HG02798 (cell line): ENCODE measurements at regions not wholly inside any gene's neighbourhood (a gene's known extent, or its start where the extent isn't known, plus 50 kb on each side); places are given as distances from the start of the nearest gene placed in this dataset.
"Not testable (repeated sequence)": the region's sequence is repeated elsewhere in the genome, so short reads cannot be mapped to it uniquely, and the experiment has no call there.

Source experiments
- ATAC-seq: cut with Tn5 transposase; IDR thresholded peaks from one replicate; pipeline ENCODE4 v1.9.1; 2021; ENCODE audit warnings: mild to moderate bottlenecking; ENCODE audit not compliant: unreplicated experiment, poor library complexity

DNA sequence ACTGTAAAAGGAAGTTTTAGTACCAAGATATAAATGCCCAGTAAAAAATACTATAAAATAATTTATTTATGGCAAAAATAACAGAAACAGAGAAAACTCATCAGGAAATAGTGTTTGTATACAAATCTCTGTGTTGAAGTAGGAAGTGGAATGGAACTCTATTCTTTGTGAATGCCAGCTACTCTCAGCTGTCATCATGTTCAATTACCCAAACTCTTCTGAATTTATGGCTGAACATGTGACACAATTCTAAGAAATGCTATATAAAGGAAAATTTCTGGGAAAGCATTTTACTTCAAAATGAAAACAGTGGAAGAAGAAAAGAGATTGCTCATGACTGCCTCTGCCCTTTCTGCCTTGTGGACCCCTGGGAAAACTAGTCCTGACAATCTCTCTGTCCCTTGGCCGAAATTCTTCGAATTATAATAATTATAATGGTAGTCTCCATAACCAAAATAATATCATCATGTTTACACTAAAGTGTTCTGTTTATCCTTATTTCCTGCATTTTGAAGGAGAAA lies 522.3 kb upstream of the ST8SIA4 start:
- ATAC-seq, result no peak

DNA sequence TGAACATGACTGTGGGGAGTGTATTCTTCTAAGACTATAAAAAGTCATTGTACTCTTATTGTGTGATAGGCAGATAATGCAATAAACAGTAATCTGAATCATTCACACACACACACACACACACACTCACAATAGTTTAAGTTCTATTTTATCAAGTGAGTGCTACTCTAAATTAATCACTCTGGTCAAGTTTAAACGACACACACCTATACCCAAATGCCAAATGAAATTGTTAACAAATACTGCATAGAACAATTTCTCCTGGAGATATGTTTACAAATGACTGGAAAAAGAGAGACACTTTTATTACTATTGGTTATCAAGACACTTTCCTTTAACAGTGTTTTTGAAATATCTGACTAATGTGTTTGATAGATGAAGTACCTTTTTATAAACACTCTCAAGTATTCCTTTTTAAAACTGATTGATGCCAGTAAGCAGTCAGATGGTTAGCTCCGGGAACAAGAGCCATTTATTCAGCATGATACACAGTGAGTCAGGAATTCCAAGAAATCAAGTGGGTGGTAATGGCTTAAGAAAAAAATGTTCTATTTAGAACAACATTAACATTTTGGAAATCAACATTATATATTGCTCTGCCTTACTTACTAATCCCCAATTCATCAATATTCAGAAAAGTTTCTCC lies 521.6 kb upstream of the ST8SIA4 start:
- no peak for ATAC-seq

DNA sequence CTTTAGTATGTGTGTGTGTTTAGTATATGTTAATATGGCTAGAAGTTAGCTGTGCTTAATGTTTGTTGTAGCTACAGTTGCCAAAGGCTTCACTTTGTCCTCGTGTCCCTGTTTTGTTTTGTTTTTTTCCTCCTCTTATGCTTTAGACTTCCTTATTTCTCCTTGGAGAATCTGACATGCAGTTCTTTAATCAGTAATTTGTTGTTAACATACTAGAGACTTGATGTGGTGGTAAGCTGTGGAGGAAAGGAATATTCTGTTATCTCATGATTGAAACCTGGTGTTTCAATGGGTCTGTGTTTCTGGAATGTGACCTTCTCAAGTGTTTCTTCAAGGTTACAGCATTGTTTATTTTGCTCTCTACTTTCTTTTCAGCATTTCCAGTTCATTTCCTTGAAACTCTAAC lies 515.6 kb upstream of the ST8SIA4 start:
- no peak for ATAC-seq

DNA sequence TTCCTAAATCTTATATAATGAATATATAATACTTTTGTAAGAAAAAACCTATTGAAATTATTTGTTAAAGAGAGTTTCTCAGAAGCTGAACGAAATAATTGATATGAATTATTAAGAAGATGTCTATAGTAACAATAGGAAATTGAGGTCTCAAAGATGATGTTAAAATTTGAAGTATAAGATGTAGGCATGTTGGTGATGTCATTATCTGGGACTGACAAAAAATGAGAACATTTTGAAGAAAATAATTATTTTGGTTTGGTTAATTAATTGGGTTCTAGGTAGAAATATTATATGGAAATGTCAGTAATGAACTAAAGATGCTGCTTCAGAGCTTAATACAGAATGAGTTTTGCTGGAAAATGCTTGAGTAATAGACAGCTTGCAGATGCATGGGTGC lies 501.4 kb upstream of the ST8SIA4 start:
- ATAC-seq, result no peak

GRCh38 chr5:101393795-101394450 lies 490.8 kb upstream of the ST8SIA4 start:
- ATAC-seq, result no peak

DNA sequence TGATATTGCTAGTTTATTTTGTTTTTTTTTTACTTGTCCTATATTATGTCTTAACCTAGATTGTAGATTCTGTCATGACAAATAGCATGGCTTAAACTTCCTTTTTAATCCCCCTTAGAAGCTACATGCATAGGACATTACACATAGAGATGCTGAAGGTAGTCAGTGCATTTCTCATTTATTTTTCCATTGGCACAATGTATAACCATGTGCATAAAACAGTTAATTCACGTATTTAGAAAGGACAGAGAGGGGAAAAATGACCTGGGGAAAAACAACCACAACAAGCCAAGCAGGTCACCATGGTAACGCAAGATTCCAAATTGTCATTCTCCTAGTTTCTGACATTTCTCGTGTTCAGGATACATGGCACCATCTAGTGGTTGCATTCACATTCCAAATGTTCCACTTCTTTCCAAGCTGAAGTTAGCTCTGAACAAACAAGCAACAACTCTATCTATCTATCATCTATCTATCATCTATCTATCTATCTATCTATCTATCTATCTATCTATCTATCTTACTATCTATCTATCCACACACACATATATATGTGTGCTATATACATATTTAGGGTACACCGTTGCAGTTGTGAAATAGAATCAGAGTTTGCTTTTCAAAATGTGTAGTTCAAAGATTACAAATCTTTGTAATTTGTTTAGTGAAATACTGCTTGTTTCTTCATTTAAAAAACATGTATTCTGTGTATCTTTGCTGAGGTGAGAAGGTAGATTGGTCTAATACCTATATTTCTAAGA lies 487.2 kb upstream of the ST8SIA4 start:
- ATAC-seq, result peak; percentile 73

DNA sequence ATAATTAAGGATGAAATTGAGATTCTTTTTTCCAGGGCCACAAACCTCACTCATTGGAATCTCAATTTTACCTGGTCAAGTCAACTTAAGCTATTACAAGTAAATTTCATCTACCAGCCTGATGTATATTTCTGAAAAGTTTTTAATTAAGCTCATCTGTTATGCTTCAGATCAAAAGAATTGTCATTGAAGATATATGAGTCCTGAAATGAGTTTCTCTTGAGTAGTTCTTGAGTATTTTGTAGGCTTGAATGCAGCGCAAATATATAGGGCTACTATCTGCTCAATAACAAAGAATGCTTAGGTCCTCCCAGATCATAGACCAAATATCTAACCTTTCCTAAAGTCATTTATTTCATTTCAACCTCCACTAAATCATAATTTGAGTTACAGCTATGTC lies 482.2 kb upstream of the ST8SIA4 start:
- ATAC-seq, result no peak

DNA sequence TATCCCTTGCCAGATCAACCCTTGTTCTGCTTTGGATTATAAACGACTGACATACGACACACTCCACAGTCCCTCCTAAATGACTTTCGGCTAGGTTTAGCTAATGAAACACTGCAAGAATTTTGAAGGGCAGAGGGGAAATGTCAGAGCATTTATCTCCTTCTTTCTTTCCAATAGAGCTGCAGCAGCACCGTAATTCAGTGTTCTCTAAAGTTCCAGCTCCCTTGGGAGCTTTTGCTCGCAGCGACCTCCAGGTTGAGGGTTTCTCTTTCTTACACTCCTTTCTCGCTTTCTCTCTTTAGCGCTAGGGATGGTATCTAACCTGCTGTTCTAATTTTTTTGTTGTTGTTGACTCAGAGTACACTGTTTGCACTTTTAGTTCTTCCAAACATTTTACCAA lies 467.1 kb upstream of the ST8SIA4 start:
- no peak for ATAC-seq

GRCh38 chr5:101364469-101364868 lies 461.4 kb upstream of the ST8SIA4 start:
- no peak for ATAC-seq

- no peak for ATAC-seq
These were observed 459.0 kb upstream of the ST8SIA4 start for GRCh38 chr5:101362067-101362466.

GRCh38 chr5:101346906-101347305 lies 443.8 kb upstream of the ST8SIA4 start:
- no peak for ATAC-seq

- ATAC-seq, result no peak
These were observed 443.4 kb upstream of the ST8SIA4 start for GRCh38 chr5:101346447-101346846.

DNA sequence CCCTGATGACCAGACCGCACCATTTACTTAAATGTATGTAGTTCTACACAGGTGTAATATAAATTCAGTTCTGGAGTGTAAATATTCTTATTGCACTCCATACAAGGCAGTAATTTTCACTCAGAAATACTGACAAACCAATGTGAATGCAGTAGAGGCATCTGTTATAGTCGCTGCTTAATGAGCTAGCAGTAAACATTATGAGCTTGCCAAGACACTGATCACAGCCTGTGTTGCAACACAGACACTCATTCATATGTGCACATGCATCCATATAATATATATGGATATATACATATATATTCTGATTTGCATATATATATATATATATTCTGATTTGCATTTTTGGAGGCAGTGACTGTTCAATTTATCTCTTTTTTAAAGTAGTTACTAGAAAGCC lies 435.1 kb upstream of the ST8SIA4 start:
- ATAC-seq, result no peak

- ATAC-seq, result no peak
These were observed 424.7 kb upstream of the ST8SIA4 start for GRCh38 chr5:101327816-101328215.

DNA sequence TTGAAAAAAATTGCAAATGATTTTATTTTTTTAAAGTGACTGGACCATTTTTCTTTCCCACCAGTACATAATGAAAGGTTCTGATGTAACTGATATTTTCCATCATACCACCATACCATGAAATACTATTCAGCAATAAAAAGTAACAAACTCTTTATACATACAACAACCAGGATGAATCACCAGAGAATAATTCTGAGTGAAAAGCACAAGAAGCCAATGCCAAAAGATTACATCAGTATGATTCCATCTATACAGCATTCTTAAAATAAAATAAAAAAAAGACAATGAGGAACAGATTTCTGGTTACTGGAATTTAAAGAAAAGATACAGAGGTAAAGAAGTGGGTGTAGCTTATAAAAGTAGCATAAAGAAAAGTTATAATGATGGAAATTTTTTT lies 423.7 kb upstream of the ST8SIA4 start:
- ATAC-seq, result no peak

- ATAC-seq, result not testable (repeated sequence)
These were observed 413.3 kb upstream of the ST8SIA4 start for GRCh38 chr5:101316401-101316800.

DNA sequence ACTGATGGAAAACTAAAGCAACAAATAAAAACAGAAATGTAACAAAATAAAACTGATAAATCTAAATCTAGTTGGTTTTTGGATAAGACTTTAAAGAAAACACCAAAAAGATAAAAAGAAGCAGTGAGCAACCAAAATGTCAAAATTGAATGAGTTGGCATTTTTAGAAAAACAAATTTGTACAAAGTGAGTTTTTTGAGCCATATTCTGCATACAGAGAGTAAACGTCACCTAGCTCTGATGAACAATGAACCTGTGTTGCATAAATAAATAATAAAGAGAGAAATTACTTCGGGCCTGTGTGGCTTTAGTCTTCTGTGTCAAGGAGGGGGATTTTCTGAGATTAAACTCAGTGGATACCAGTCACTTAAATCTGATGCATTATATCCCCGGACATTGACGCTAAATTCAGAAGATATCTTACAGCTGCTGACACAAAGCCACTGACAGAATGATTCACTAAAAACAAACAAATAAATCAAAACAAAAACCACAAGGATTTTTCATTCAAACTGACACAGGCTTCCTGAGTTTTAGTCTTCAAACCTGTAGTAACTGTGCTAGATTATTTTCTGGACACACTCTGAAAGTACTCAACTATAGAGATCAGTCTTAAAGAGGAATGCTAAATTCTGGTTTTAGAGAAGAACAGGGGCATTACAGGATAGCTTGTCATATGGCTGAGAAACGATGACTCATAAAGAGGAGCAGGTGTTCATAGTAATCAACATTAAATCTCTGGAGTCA lies 403.5 kb upstream of the ST8SIA4 start:
- ATAC-seq, result no peak

- no peak for ATAC-seq
These were observed 393.4 kb upstream of the ST8SIA4 start for GRCh38 chr5:101296477-101296876.

GRCh38 chr5:101292199-101292598 lies 389.1 kb upstream of the ST8SIA4 start:
- ATAC-seq, result no peak

DNA sequence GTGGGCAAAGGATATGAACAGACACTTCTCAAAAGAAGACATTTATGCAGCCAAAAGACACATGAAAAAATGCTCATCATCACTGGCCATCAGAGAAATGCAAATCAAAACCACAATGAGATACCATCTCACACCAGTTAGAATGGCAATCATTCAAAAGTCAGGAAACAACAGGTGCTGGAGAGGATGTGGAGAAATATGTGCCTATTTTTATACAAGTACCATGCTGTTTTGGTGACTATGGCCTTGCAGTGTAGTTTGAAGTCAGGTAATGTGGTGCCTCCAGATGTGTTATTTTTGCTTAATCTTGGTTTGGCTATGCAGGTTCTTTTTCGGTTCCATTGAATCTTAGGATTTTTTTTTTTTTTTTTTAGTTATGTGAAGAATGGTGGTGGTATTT lies 387.7 kb upstream of the ST8SIA4 start:
- not testable (repeated sequence) for ATAC-seq

- ATAC-seq, result no peak
These were observed 385.6 kb upstream of the ST8SIA4 start for GRCh38 chr5:101288633-101289032.
